CD14-positive monocyte (primary cell): ENCODE measurements at regions not wholly inside any gene's neighbourhood (a gene's known extent, or its start where the extent isn't known, plus 50 kb on each side); places are given as distances from the start of the nearest gene placed in this dataset.

Experiments
- DNase-seq, 3 donors: peaks; one replicate each; pipeline ENCODE4 v3.0.0-alpha.2; 2011 to 2022
- H2AFZ ChIP-seq: 2 replicates; pipeline ENCODE4 v1.6.0; 2012; ENCODE audit warnings: mild to moderate bottlenecking, low read depth, low read length, inconsistent platforms; ENCODE audit not compliant: insufficient read depth, poor library complexity, severe bottlenecking
- H3K27ac ChIP-seq, 2 donors: 1 replicate in 1 of 2; 2 replicates in 1 of 2; pipeline ENCODE4 v1.5.1; 2012 to 2013; ENCODE audit warnings: low read length in 2 of 2, control low read depth in 1 of 2, inconsistent platforms in 1 of 2, low read depth in 1 of 2, mild to moderate bottlenecking in 1 of 2
- H3K27me3 ChIP-seq, 2 donors: one replicate each; pipeline versions ENCODE4 v1.6.0 to v1.6.1; 2011 to 2013; ENCODE audit warnings: low read length in 2 of 2; ENCODE audit not compliant: control insufficient read depth in 2 of 2, insufficient read depth in 2 of 2
- H3K36me3 ChIP-seq, 2 donors: replicated peaks in 1 of 2; 1 replicate in 1 of 2; 2 replicates in 1 of 2; pipeline versions ENCODE4 v1.5.1 to v1.6.1; 2012 to 2013; ENCODE audit warnings: low read length in 2 of 2, control low read depth in 1 of 2, inconsistent platforms in 1 of 2, mild to moderate bottlenecking in 1 of 2; ENCODE audit not compliant: insufficient read depth in 2 of 2, control insufficient read depth in 1 of 2
- H3K4me1 ChIP-seq, 2 donors: 1 replicate in 1 of 2; 2 replicates in 1 of 2; pipeline versions ENCODE4 v1.5.1 to v1.6.1; 2012 to 2013; ENCODE audit warnings: low read length in 2 of 2, control low read depth in 1 of 2, inconsistent platforms in 1 of 2, mild to moderate bottlenecking in 1 of 2, moderate library complexity in 1 of 2; ENCODE audit not compliant: insufficient read depth in 2 of 2, control insufficient read depth in 1 of 2
- H3K4me2 ChIP-seq: replicated peaks from 2 replicates; pipeline ENCODE3; 2012; ENCODE audit warnings: low read length, moderate library complexity, mild to moderate bottlenecking; ENCODE audit not compliant: poor library complexity, severe bottlenecking; ENCODE audit errors: extremely low read depth
- H3K4me3 ChIP-seq, 3 experiments: fragments of 200-600 bp in 1 of 3; sonication (generic) in 1 of 3; replicated peaks in 1 of 3; 1 replicate in 2 of 3; 2 replicates in 1 of 3; pipeline ENCODE4 v1.5.1; 2011 to 2013; ENCODE audit warnings: low read length in 3 of 3, mild to moderate bottlenecking in 3 of 3, control low read depth in 2 of 3, low read depth in 2 of 3, inconsistent platforms in 1 of 3, moderate library complexity in 1 of 3
- H3K79me2 ChIP-seq: 2 replicates; pipeline ENCODE4 v1.6.0; 2012; ENCODE audit warnings: mild to moderate bottlenecking, control low read depth, inconsistent platforms, low read length, moderate library complexity; ENCODE audit not compliant: insufficient read depth
- H3K9ac ChIP-seq: 2 replicates; pipeline ENCODE4 v1.6.0; 2017; ENCODE audit warnings: low read length, mild to moderate bottlenecking; ENCODE audit not compliant: insufficient read depth, poor library complexity, severe bottlenecking
- H3K9me3 ChIP-seq, 2 donors: replicated peaks in 1 of 2; 1 replicate in 1 of 2; 2 replicates in 1 of 2; pipeline versions ENCODE4 v1.5.1 to v1.6.1; 2012 to 2013; ENCODE audit warnings: low read length in 2 of 2, control low read depth in 1 of 2; ENCODE audit not compliant: control insufficient read depth in 1 of 2, insufficient read depth in 1 of 2
- H4K20me1 ChIP-seq: 2 replicates; pipeline ENCODE4 v1.6.0; 2012; ENCODE audit warnings: mild to moderate bottlenecking, low read length, control low read depth, moderate library complexity; ENCODE audit not compliant: insufficient read depth
- H3K27ac Mint-ChIP-seq, 7 donors: one replicate each; pipeline ENCODE4 v1.8.0; 2020; ENCODE audit warnings: mild to moderate bottlenecking in 7 of 7, mixed read lengths in 7 of 7, moderate library complexity in 6 of 7, inconsistent platforms in 2 of 7
- H3K27me3 Mint-ChIP-seq, 3 donors: one replicate each; pipeline ENCODE4 v1.8.0; 2021 to 2022; ENCODE audit warnings: low read depth in 3 of 3, mild to moderate bottlenecking in 3 of 3, mixed read lengths in 3 of 3, moderate library complexity in 3 of 3, inconsistent platforms in 1 of 3
- H3K36me3 Mint-ChIP-seq, 2 donors: one replicate each; pipeline ENCODE4 v1.8.0; 2020; ENCODE audit warnings: mixed read lengths in 2 of 2, inconsistent platforms in 1 of 2, mild to moderate bottlenecking in 1 of 2
- H3K4me1 Mint-ChIP-seq: one replicate; pipeline ENCODE4 v1.8.0; 2020; ENCODE audit warnings: mild to moderate bottlenecking, mixed read lengths
- H3K4me3 Mint-ChIP-seq, 2 donors: one replicate each; pipeline ENCODE4 v1.8.0; 2020; ENCODE audit warnings: mild to moderate bottlenecking in 2 of 2, mixed read lengths in 2 of 2, moderate library complexity in 1 of 2
- H3K9me3 Mint-ChIP-seq, 7 donors: one replicate each; pipeline ENCODE4 v1.8.0; 2020 to 2022; ENCODE audit warnings: mixed read lengths in 7 of 7, mild to moderate bottlenecking in 6 of 7, moderate library complexity in 6 of 7, inconsistent platforms in 2 of 7
- WGBS: methylation state at CpG from one replicate; pipeline ENCODE4 v1.1.5; 2013; ENCODE audit warnings: missing lambda C conversion rate; ENCODE audit not compliant: insufficient coverage; 5-methylcytosine and 5-hydroxymethylcytosine counted together
- intact Hi-C, 2 donors: fragments of 100-400 bp; cut with micrococcal nuclease; formaldehyde crosslinking; loops; one replicate each; pipeline versions ENCODE4 v1.15.0 to v1.15.1; 2023
- TF ChIP-seq, protein P1 (sequence below): fragments of 200-600 bp; IDR thresholded peaks from one replicate; pipeline ENCODE4 v1.8.0; 2022; ENCODE audit warnings: antibody characterized with exemption, mild to moderate bottlenecking

DNA sequence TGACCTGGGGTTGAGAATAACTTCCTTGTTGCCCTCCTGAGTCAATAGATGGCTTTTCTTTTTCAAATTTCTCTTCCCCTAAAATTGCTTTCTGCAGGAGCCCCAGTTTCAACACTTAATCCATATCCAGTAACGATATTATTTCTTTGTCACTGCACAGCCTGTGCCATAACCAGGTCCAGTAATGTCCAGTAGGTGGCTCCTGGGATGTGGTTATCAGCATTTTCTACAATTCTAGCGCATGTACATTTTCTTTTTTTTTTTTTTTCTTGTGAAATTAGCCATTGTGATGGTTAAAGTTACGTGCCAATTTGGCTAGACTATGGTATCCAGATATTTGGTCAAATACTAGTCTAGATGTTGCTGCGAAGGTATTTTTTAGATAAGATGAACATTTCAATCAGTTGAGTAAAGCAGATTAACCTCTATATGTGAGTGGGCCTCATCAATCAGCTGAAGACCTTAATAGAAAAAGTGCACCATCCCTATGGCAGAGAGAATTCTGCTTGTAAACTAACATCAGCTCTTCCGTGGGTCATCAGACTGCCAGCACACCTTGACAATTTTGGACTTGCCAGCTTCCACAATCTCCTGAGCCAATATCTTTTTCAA lies 72.9 kb upstream of the SCG2 start:
- Histone ChIP-seq H3K9ac (no peak overlapping the region), H3K9me3 (no peaks in the 10 kb centered on the region), H3K4me2 (no peak overlapping the region), H3K79me2 (no peaks in the 10 kb centered on the region), H3K27me3 (no peaks in the 10 kb centered on the region), H3K27ac (no peak overlapping the region), H3K4me3 (no peak overlapping the region), H3K36me3 (no peaks in the 10 kb centered on the region), H3K4me1 (no peaks in the 10 kb centered on the region), H4K20me1 (no peaks in the 10 kb centered on the region), H2AFZ (no peak overlapping the region)
- TF ChIP-seq, protein P1, sequence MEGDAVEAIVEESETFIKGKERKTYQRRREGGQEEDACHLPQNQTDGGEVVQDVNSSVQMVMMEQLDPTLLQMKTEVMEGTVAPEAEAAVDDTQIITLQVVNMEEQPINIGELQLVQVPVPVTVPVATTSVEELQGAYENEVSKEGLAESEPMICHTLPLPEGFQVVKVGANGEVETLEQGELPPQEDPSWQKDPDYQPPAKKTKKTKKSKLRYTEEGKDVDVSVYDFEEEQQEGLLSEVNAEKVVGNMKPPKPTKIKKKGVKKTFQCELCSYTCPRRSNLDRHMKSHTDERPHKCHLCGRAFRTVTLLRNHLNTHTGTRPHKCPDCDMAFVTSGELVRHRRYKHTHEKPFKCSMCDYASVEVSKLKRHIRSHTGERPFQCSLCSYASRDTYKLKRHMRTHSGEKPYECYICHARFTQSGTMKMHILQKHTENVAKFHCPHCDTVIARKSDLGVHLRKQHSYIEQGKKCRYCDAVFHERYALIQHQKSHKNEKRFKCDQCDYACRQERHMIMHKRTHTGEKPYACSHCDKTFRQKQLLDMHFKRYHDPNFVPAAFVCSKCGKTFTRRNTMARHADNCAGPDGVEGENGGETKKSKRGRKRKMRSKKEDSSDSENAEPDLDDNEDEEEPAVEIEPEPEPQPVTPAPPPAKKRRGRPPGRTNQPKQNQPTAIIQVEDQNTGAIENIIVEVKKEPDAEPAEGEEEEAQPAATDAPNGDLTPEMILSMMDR, result no peak
- H3K36me3 Mint-ChIP-seq, result no peaks in the 10 kb centered on the region
- DNase-seq, result no peak
- no peak overlapping the region for H3K4me3 Mint-ChIP-seq
- intact Hi-C loops, result no loop called here
- H3K27me3 Mint-ChIP-seq, result peaks cover under 1 to 4% (median 3%) of the 10 kb centered on the region in 3 donors
- H3K27ac Mint-ChIP-seq, result no peak overlapping the region
- peaks cover 0 to 4% (median 0%) of the 10 kb centered on the region in 7 donors for H3K9me3 Mint-ChIP-seq
- H3K4me1 Mint-ChIP-seq, result no peaks in the 10 kb centered on the region
- no CpG with 5 or more reads among the region's 5 CpGs for WGBS

DNA sequence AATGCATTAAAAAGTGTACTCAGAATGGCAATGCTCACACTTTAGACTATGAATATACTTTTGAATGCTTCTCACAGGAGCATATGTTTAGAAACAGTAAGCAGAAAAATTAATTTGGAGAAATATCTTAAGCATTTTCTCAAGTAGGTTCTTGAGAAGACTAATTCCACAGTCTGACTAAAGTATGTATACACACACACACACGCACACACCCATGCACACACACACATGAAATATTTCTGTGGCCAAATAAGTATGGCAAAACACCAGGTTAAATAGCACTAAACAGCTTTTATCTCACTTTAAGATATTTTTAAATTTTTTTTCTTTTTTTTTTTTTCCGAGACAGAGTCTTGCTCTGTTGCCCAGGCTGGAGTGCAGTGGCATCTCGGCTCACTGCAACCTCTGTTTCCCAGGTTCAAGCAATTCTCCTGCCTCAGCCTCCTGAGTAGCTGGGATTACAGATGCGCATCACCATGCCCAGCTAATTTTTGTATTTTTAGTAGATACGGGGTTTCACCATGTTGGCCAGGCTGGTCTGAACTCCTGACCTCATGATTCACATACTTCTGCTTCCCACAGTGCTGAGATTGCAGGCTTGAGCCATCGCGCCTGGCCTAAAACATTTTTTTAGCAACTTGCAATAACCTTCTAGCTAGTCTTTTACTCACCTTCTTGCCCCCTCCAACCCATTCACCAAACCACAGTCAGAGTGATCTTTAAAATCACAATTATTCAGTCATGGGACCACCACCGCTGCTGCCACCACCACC lies 67.5 kb upstream of the SCG2 start:
- Mint-ChIP-seq H3K36me3 (no peaks in the 10 kb centered on the region), H3K27ac (no peak overlapping the region), H3K27me3 (peaks cover 2 to 7% (median 3%) of the 10 kb centered on the region in 3 donors), H3K9me3 (peaks cover 0 to 4% (median 0%) of the 10 kb centered on the region in 7 donors), H3K4me1 (no peaks in the 10 kb centered on the region), H3K4me3 (no peak overlapping the region)
- no peak overlapping the region for H3K4me3 ChIP-seq
- H3K4me1 ChIP-seq, result no peaks in the 10 kb centered on the region
- no peak overlapping the region for H3K27ac ChIP-seq
- no peaks in the 10 kb centered on the region for H3K79me2 ChIP-seq
- H2AFZ ChIP-seq, result no peak overlapping the region
- H3K9ac ChIP-seq, result no peak overlapping the region
- intact Hi-C loops, result no loop called here
- H3K9me3 ChIP-seq, result no peaks in the 10 kb centered on the region
- H3K27me3 ChIP-seq, result no peaks in the 10 kb centered on the region
- no peaks in the 10 kb centered on the region for H3K36me3 ChIP-seq
- TF ChIP-seq, protein P1, result no peak
- 93% methylated on average over 6 of the region's 8 CpGs for WGBS
- H3K4me2 ChIP-seq, result no peak overlapping the region
- DNase-seq, result no peak
- no peaks in the 10 kb centered on the region for H4K20me1 ChIP-seq
